Liver (tissue), 8 donors: ENCODE measurements at regions not wholly inside any gene's neighbourhood (a gene's known extent, or its start where the extent isn't known, plus 50 kb on each side); places are given as distances from the start of the nearest gene placed in this dataset.

Experiments
- DNase-seq: peaks from one replicate; pipeline ENCODE4 v3.0.0-alpha.2; 2017; ENCODE audit warnings: low spot score
- H3K27ac ChIP-seq, 2 donors: one replicate each; pipeline ENCODE4 v1.7.0; 2013; ENCODE audit warnings: inconsistent platforms in 2 of 2, low read length in 2 of 2, control low read depth in 1 of 2, low read depth in 1 of 2, mild to moderate bottlenecking in 1 of 2
- H3K27me3 ChIP-seq, 4 donors: one replicate each; pipeline versions ENCODE4 v1.6.1 to v1.7.0; 2013; ENCODE audit warnings: low read length in 3 of 4, inconsistent platforms in 1 of 4, mild to moderate bottlenecking in 1 of 4, moderate library complexity in 1 of 4; ENCODE audit not compliant: control insufficient read depth in 4 of 4, insufficient read depth in 4 of 4
- H3K36me3 ChIP-seq, 4 donors: one replicate each; pipeline versions ENCODE4 v1.6.1 to v1.7.0; 2013; ENCODE audit warnings: low read length in 3 of 4, mild to moderate bottlenecking in 3 of 4, low read depth in 1 of 4, moderate library complexity in 1 of 4; ENCODE audit not compliant: control insufficient read depth in 4 of 4, insufficient read depth in 3 of 4
- H3K4me1 ChIP-seq, 4 donors: one replicate each; pipeline versions ENCODE4 v1.6.1 to v1.7.0; 2013; ENCODE audit warnings: low read length in 3 of 4, mild to moderate bottlenecking in 3 of 4, moderate library complexity in 1 of 4; ENCODE audit not compliant: control insufficient read depth in 4 of 4, insufficient read depth in 4 of 4
- H3K4me3 ChIP-seq, 3 donors: one replicate each; pipeline versions ENCODE4 v1.6.1 to v1.7.0; 2013; ENCODE audit warnings: low read length in 3 of 3, control low read depth in 1 of 3, low read depth in 1 of 3, mild to moderate bottlenecking in 1 of 3
- H3K9ac ChIP-seq, 2 donors: one replicate each; pipeline ENCODE4 v1.7.0; 2013; ENCODE audit warnings: low read length in 2 of 2, mild to moderate bottlenecking in 2 of 2, moderate library complexity in 2 of 2, control low read depth in 1 of 2, low read depth in 1 of 2
- H3K9me3 ChIP-seq, 4 donors: one replicate each; pipeline versions ENCODE4 v1.6.1 to v1.7.0; 2013; ENCODE audit warnings: low read length in 3 of 4; ENCODE audit not compliant: control insufficient read depth in 4 of 4
- CTCF ChIP-seq: fragments of 150-350 bp; IDR thresholded peaks from 2 replicates; pipeline ENCODE4 v1.5.1; 2017; ENCODE audit warnings: improper control_type of control experiment, low read depth, low read length; ENCODE audit not compliant: missing input control
- FOXA1 ChIP-seq: IDR thresholded peaks from 2 replicates; pipeline ENCODE4 v1.6.1; 2016; ENCODE audit warnings: antibody characterized with exemption
- FOXA2 ChIP-seq: IDR thresholded peaks from 2 replicates; pipeline ENCODE4 v1.6.1; 2016; ENCODE audit warnings: antibody characterized with exemption
- GABPA ChIP-seq, 2 donors: IDR thresholded peaks in 1 of 2; conservative IDR thresholded peaks in 1 of 2; 2 replicates each; pipeline ENCODE4 v1.6.1; 2016; ENCODE audit warnings: antibody characterized with exemption in 2 of 2, mild to moderate bottlenecking in 1 of 2, moderate library complexity in 1 of 2
- HNF4A ChIP-seq, 2 donors: conservative IDR thresholded peaks; 2 replicates each; pipeline ENCODE4 v1.6.1; 2016; ENCODE audit warnings: antibody characterized with exemption in 2 of 2, mild to moderate bottlenecking in 2 of 2
- HNF4G ChIP-seq: IDR thresholded peaks from 2 replicates; pipeline ENCODE4 v1.6.1; 2016; ENCODE audit warnings: antibody characterized with exemption
- JUND ChIP-seq, 2 donors: IDR thresholded peaks; 2 replicates each; pipeline ENCODE4 v1.6.1; 2016; ENCODE audit warnings: antibody characterized with exemption in 2 of 2
- MAX ChIP-seq: IDR thresholded peaks from 2 replicates; pipeline ENCODE4 v1.6.1; 2016; ENCODE audit warnings: antibody characterized with exemption
- NR2F2 ChIP-seq: IDR thresholded peaks from 2 replicates; pipeline ENCODE4 v1.6.1; 2016; ENCODE audit warnings: antibody characterized with exemption
- RAD21 ChIP-seq, 2 donors: IDR thresholded peaks; 2 replicates each; pipeline ENCODE4 v1.6.1; 2016; ENCODE audit warnings: antibody characterized with exemption in 2 of 2, mild to moderate bottlenecking in 2 of 2
- REST ChIP-seq: IDR thresholded peaks from 2 replicates; pipeline ENCODE4 v1.6.1; 2016; ENCODE audit warnings: antibody characterized with exemption, mild to moderate bottlenecking
- RXRA ChIP-seq, 2 donors: IDR thresholded peaks; 2 replicates each; pipeline ENCODE4 v1.6.1; 2017 to 2018; ENCODE audit warnings: antibody characterized with exemption in 2 of 2, mild to moderate bottlenecking in 1 of 2
- SP1 ChIP-seq: IDR thresholded peaks from 2 replicates; pipeline ENCODE4 v1.6.1; 2018; ENCODE audit warnings: antibody characterized with exemption, mild to moderate bottlenecking
- TAF1 ChIP-seq: conservative IDR thresholded peaks from 2 replicates; pipeline ENCODE4 v1.6.1; 2016; ENCODE audit warnings: antibody characterized with exemption, mild to moderate bottlenecking
- YY1 ChIP-seq: IDR thresholded peaks from 2 replicates; pipeline ENCODE4 v1.6.1; 2016; ENCODE audit warnings: antibody characterized with exemption, mild to moderate bottlenecking
- ZBTB33 ChIP-seq: IDR thresholded peaks from 2 replicates; pipeline ENCODE4 v1.6.1; 2016; ENCODE audit warnings: antibody characterized with exemption
- WGBS: extraction: QIAGEN DNeasy Blood & Tissue Kit; methylation state at CpG from one replicate; pipeline ENCODE4 v1.1.7; 2013; 5-methylcytosine and 5-hydroxymethylcytosine counted together
- donor health status: healthy.
- donor health status: healthy.
- donor health status: healthy.
- donor health status: healthy.
- donor health status: healthy.

DNA sequence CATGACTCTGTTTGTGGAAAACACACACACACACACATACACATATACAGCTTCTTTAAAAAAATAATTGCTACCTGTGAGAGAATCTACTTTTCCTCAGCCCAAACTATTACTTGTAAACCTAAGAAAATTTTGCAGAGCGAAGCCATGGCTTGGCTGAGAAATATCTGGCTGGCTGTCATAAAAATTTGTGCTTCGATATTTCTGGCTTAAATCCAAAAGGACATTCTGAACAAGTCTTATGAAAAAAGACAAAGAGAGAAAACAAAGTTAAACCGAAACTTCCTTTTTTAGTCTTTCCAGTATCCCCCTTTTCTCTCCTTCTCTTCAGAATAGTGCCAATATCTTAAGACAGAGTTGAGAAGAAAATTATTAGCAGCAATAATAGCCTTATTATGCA is 2048.0 kb downstream of the SUCLG1 start:
- H3K27ac ChIP-seq: no peak overlapping the region
- TF ChIP-seq FOXA2 (no peak), HNF4G (no peak), HNF4A (conservative IDR thresholded peaks at IDR 0.05) (no peak), GABPA (IDR thresholded peaks at IDR 0.05 in 1 of 2, conservative IDR thresholded peaks at IDR 0.05 in 1 of 2) (no peak), MAX (no peak), RXRA (IDR thresholded peaks at IDR 0.05) (no peak), CTCF (no peak), TAF1 (no peak), FOXA1 (no peak), YY1 (no peak), ZBTB33 (no peak), SP1 (no peak), RAD21 (IDR thresholded peaks at IDR 0.05) (no peak), REST (no peak)
- H3K9ac ChIP-seq: no peak overlapping the region
- no peaks in the 10 kb centered on the region for H3K4me1 ChIP-seq
- no peaks in the 10 kb centered on the region for H3K27me3 ChIP-seq
- whole genome bisulfite sequencing: 60% methylated on average over 3 of the region's 3 CpGs
- H3K4me3 ChIP-seq: no peak overlapping the region
- no peak for DNase-seq
- no peaks in the 10 kb centered on the region for H3K9me3 ChIP-seq
- no peaks in the 10 kb centered on the region for H3K36me3 ChIP-seq

DNA sequence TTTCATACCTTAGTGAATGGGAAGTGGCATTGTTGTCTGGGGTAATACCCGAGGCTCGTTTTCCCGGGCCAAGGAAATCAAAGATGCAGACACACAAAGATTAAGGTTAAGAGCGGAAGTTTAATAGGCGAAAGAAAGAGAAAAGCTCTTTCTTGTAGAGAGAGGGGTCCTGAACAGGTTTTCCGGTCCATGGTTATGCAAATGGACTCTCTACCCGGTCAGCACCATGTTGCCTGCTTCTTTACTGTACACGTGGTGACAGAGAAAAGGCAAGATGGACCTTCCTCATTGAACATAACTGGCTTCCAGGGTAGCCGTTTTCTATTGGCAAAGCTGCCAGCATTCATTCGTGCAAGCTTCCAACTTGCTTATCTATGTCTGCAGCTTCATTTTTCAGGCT is 2063.5 kb downstream of the SUCLG1 start:
- Histone ChIP-seq H3K9me3 (no peaks in the 10 kb centered on the region), H3K4me3 (no peak overlapping the region), H3K36me3 (no peaks in the 10 kb centered on the region), H3K9ac (no peak overlapping the region), H3K27ac (no peak overlapping the region), H3K27me3 (no peaks in the 10 kb centered on the region), H3K4me1 (no peaks in the 10 kb centered on the region)
- no peak for DNase-seq
- WGBS: 72% methylated on average over 10 of the region's 10 CpGs
- TF ChIP-seq HNF4G (no peak), REST (no peak), YY1 (no peak), ZBTB33 (no peak), TAF1 (no peak), NR2F2 (no peak), CTCF (no peak), JUND (IDR thresholded peaks at IDR 0.05) (no peak), SP1 (no peak), FOXA2 (no peak), GABPA (IDR thresholded peaks at IDR 0.05 in 1 of 2, conservative IDR thresholded peaks at IDR 0.05 in 1 of 2) (no peak)
